ENCODE measurements at regions not wholly inside any gene's neighbourhood (a gene's known extent, or its start where the extent isn't known, plus 50 kb on each side); places are given as distances from the start of the nearest gene placed in this dataset.

DNA sequence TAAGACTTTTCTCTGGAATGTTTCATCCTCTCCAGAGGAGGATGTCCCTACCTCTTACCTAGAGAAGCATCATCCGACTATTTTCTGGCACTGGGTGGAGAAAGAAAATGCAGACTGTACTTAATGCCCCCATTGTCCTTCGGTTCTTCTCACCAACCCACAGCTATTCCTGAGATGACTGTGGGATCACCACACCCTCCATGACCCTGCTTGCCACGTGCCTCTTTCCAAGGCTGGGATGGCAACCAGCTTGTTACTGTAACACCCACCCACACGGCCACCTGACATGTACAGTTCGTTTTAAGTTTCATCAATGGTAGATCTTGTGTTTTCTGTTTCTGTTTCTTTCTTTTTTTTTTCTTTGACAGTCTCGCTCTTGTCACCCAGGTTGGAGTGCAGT, 365.2 kb downstream of the FBXO15 start:
- no peak for DNase-seq

DNA sequence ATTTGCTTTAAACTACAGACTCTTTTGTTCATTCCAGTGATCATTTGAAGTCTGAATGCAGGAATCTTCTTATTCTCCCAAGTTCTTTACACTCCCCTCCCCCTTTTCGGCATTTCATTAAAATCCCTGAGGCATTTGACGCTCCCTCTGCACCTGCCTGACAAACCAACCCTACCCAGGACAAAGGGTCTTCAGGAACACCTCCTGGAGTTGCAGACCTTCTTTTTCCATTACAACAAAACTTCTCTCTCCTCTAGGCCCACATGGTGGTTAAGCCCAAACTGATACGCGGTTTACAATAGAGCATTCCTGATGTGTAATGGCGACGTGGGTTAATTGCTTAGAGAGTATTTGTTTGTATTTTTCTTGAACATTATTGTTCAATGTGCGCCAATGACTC, 367.4 kb downstream of the FBXO15 start:
- no peak for DNase-seq

DNA sequence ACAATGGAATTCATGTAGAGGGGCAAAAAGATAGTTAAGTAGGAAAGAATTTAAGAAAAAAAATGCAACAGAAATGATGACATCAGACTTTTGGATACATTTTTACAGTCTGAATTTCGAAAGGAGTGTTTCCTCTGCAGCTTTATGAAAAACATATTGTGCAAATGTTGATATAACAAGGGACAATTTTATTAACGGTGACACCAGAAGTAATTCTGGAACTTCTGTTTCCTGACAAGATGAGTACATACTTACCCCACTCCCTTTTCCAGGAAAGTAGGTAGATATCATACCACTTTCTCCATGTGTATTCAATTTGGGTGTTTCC, 369.6 kb downstream of the FBXO15 start:
- no peak for DNase-seq

DNA sequence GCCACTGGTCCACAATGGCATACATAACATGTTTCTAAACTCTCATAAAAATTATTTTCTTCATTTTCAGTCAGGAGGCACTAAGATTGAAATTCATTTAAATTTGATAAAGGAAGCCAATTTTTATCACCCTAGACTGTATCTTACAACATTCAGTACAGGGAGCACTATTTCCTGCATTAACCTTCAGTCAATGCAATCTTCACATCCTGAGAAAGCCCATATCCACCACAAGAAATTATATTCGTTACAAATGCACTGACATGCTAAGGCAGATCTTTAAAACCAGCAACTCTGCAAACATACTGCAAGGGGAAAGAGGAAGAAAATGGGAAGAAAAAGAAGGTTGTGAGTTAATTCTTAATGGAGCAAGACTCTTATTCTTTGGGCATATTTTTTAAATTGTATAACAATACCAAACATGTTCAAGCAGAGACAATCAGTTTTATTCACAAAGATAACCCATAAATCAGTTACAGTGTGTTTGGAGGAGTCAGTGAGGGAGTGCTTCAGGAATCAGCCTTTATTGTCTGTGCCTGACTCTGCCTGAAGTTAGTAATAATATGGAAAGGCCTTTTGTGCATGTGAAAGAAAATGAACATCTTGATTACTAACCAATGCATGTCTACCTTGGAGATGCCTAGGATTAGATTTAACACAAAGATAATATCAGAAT, 370.1 kb downstream of the FBXO15 start:
- no peak for DNase-seq

DNA sequence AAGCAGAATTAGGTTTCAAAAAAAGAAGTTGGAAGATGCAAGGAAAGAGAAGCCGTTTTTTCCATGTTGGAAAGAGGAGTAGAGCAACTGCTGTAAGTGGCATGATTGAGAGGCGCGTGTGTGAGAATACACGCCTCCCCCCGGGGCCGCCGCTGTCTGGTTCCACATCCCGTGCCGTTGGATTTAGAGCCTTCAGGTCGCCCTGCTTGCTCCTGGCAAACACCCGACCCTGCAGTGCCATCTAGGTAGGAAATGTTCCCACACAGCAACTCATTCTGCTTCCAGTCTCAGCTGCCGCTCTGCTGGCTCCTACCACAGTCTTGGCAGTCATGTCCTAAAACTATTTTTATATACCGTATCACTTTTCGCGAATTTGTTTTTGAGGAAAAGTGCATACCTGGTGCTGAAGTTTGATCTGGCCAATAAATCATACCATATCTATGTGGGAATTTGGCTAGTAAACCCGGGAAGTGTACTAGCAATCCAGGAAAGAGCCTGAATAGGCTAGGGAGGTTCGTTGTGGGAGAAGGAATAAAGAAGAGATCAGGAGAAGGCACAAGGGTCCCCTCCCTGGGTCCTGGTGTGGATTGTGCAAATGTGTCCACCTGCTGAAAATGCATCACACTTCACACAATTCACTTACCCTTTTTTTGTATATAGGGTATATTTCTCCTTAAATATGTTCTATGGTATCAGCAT, 372.7 kb downstream of the FBXO15 start:
- no peak for DNase-seq

DNA sequence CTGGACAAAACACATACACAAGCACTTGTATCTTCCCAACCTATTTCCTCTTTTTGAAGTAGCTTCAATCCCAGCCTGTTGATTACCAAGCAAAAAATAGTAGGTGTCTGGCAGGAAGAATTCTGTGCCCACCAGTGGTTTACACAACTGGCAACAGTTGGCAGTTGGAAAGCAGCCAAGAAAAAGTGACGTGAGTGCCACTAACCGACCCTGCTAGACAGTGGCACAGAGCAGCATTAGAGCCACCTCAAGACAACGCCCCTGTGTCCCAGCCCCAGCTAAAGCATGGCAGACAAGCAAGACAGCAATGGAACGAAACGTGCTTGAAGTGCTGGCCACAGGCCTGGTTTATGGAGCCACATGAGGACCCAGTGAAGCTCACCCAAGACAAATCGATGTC, 379.6 kb downstream of the FBXO15 start:
- no peak for DNase-seq

DNA sequence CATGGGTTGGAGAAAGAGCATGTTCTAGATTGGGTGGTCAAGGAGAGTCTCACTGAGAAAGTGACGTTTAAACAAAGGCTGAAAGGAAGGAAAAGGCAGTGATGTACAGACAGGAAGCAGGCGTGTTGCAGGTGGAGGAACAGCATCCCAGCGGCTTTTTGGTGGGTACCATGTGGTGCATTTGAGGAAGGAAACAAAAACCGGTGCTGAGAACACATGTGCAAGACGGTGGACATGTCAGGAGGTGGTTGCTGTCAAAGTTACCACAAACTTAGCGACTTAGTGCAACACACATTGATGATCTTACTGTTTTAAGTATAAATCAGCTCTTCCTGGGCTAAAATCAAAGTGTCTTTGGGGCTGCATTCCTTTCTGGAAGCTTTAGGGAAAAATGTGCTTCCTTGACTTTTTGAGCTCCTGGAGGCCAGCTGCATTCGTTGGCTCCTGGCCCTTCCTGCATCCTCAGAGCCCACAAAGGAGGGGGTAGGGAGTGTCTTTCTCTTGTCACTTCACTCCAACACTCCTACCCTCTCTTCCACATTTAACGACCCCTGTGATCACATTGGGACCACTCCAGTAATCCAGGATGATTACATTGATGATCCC, 380.6 kb downstream of the FBXO15 start:
- no peak for DNase-seq

DNA sequence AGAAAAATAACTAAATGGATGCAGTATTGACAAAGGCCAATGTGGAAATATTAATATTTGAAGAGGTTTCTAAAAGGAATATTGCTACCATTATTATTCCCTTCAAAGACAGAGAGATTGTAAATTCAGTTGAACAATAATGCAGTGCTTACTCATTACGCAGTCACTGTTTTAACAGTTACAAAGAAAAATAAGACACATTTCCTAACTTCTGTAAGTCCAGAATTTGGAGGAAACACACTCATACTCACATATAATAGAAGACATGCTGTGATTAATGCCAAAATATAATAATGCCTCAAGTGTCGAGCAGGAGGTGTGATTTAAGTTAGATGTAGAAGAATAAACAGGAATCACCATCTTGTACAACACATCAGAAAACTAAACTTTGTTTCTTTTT, 389.2 kb downstream of the FBXO15 start:
- no peak for DNase-seq

DNA sequence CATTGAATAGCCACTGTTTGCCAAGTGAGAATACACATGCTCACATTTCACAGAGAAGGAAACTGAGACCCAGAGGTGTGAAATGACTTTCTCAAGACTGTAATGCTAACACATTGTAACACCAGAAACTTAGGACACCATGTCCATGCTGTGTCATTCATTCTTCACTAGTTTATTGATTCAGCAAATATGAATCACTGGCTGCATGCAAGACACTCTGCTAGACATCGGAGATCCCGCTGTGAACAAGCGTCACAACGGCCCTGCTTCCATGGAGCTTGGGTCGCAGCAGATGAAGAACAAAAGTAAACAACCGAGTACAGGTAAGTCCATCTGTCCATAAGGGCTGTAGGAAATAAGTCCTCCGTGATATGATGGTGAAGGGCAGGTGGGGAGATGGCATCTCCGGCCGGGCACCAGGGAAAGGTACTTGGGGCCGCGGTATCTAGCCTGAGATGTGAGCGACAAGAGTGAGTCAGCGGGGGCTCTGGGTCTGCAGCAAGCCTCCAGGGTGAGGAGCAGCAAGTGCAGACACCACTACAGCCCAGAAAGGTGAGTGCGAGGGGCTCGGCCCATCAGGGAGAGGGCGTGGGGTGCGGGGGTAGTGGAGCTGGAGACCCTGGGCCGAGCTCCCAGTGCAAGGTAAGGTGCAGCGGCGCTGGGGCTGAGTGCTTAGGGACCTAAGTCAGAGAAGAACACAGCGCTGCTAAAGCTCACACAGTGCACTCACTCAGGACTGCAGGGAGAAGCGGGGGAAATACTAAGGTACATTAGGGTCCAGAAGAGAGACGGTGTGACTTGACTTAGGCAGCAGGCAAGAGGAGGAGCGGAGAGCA, 391.2 kb downstream of the FBXO15 start:
- DNase-seq = no peak

DNA sequence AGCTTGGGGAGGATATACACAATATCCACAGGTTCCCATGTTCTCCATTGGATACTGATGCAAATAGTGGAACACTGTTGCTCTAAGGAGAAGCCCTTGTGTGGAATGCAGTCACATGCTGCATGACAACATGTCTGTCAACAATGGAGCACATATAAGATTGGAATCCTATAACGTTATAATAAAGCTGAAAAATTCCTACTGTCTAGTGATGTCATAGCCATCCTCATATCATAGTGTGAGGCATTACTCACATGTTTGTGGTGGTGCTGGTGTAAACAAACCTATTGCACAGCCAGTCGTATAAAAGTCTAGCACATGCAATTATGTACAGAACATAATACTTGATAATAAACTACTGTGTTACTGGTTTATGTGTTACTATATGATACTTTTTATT, 394.7 kb downstream of the FBXO15 start:
- DNase-seq = no peak

DNA sequence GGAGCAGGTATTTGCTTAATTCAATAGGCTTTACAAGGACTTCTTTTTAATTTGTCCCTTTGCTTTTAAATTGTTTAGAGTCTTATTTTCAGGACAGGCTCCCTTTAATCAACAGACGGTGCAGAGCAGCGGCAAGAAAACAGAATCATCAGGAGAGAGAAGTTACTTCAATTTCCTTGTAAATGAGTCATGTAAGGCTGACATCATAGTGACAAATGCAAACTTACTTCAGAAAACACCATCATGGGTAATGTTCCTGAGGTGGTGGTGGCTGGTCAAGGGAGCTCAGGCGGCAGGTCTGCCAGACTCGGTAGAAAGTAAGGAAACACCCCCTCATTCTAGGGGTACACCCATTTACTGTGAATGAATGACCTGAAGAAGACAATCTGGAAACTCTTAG, 395.1 kb downstream of the FBXO15 start:
- no peak for DNase-seq

DNA sequence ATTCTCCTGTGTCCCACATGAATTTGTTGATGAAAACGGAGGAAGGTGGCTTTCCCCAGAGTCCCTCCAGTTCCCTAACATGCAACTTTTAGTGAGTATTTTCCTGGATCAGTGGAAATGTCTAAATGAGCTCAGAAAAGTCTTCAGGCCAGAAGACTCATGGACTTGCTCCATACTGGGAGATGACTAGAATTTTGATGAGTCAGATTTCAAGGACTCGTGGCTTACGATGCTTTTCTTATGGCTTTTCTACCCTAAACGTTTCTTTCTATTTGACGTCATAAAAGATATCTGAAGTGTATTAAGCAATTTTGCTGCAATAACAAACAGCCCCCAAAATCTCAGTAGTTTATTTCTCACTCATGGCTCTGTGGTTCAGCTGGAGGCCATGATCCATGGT, 397.6 kb downstream of the FBXO15 start:
- DNase-seq = no peak

DNA sequence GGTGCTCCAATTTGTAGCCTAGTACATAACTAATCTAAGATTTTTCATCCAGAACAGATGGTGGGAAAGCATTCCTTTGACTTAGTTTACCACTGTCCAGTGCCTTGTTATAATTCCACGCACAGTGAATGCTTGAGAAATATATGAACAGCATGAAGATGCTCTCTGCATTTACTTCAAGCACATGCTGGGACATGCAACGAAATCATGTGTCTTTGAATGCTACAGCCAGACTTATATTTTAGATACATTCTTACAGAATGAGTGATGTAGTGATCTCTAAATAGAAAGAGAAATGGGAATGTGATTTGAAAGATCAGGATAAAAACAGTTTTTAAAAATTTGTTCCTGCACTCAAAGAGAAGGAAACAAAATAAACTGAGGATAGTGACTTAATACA, 398.3 kb downstream of the FBXO15 start:
- no peak for DNase-seq

DNA sequence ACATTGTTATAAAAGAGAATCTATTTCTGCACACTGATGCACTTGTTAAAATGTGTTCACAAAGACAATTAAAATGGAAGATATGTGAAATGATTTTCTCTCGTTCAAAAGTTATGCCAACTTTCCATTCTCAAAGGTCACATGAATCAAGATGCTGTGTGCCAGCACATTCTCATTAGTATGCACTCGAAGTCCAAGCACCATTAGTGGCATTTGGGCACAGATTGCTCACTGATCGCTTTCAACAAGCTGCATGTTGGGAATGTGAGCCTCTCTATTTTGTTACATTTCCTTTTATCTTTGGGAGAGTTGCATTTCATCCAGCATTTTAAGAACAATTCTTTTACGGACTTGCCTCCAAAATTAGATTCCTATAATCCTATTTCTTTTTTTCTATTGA, 398.9 kb downstream of the FBXO15 start:
- no peak for DNase-seq

DNA sequence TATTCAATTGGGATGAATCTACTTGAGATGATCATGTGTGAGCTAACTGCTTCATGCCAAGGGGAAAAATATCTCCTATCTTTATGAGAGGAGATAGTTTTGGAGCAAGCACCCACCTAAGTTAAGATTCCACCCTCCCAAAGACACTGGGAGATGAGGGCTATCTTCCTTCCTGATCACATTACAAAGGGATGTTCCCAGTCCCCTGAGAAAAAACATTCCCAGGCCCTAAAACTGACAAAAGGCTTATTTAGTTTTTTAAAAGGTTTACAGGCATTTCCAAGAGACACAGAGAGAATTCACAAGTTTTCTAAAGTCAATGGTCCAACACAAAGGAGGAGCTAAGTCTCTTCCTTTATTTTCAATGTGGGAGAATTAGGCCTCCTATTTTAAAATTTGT, 401.5 kb downstream of the FBXO15 start:
- DNase-seq = no peak

DNA sequence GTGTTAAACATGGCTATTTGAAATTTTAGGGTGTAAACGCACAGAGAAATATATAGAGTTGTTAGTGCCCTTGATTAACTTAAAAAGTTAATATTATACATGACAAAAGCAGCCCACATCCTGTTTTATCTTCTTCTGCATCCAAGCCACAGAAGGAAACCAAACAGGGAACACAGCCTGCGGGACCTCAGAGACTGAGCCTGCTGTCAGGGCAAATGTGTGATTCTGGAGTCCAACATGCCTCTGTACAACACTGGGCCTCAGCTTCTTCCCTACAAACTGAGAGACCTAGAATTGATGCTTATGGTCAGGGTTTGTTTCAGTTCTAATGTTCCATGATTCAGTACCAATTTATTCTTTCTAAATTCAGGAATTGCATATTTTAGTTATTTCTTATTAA, 404.7 kb downstream of the FBXO15 start:
- DNase-seq = no peak

DNA sequence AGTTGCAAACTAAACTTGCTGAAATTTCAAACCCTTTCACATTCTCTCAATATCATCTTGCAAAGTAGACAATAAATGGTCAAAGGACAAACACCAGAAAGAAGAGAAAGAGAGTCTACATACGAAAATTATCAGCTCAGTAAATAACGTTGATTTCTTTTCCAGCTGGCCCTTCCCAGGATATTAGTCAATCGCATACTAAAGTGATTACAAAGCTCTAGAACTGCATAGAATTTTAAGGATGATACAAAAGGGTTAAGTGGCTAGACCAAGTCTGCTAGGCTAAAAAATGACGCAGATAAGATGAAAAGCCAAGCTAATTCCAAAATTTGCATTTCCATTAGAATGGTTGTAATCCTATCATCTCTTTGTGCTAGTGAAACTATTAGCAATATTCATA, 405.7 kb downstream of the FBXO15 start:
- no peak for DNase-seq

DNA sequence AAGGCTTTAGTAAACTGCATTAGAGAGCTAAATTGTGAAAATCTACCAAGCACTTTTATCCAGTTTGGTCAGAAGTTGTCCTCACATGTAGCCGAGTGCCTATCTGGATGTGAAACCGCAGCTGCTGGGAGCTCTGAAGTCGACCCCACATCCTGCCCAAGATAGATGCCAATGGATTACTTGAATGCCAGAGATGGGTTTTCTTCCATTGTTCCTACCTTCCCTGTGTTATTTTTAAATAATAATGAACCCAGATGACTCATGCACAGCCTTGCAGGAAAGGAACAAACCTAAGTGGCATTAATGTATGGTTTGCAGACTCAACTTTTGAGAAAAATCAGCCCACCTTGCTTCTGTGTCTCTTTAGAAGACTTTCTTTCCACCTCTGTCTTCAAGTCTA, 408.5 kb downstream of the FBXO15 start:
- no peak for DNase-seq

DNA sequence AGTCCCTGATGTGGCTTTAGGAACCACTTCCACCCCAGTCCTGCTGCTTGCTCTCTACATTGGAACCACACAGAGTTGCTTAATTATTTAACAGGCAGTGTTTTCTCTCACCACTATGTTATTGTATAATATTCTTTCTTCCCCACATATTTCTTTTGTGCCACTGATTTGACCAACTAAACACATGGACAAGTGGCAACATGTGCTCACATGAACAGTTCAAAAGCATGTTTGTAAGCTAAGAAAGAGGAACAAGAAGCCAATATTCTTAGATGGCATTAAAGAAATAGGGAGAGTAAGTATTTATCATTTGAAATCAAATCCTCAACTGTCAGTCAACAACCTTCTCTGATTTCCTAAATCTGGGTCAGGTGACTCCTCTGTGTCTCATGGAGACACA, 409.6 kb downstream of the FBXO15 start:
- no peak for DNase-seq

DNA sequence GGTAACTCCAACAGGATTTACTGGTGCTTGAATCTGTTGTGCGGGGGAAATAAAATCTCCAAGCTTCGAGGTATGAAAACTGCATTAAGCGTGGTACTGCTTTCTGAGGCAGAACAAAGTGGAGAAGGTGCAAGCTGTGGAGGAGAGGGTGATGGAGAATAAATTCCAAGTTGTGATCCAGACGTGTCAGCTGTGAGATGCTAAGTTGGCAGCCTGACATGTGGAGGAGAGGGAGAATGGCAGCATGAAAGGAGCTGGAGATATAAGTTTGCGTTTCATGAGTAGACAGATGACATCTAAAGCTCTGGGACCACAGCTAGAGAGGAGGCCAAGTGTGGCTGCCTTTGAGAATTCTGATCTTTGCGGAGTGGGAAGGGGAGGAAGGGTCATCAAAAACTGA, 411.8 kb downstream of the FBXO15 start:
- no peak for DNase-seq

DNA sequence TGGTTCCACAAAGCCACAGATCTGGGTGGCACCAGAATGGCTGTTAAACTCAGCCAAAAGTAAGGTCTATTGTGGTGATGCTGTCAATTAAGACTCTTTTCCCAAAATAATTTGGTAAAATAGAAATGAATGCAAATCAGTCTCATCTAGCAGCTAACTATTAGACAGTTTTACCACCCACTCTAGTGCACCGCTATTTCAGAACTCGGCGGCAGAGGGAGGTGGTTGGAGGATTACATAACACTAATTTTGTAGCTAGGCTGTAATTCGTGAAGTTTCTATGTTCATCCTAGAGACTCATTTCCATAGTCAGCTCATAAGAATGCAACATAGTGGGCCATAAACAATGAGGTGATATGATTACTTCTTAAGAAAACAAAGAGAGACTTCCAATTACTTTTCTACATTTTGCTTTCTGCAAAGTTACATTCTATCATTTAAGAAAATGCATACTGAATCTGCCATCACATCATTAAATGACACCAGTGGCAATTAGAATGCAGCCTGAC, 413.8 kb downstream of the FBXO15 start:
- no peak for DNase-seq

DNA sequence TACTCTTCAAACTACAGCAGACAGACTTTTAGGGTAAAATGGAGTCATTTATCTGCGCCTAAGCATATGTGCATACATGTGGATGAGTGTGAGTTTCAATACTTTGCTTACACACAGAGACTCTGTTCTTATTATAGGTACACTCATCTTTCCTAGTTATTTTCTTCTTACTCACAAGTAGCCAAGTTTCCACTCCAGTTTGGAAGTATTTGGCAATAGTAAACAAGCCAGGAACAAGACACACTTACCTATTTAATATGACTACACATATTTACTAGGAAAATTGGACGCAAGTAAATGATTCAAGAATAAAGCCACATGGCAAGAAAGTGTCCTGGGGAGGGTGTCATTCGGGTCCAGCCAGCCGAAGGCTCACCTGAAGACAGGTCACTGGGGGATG, 414.3 kb downstream of the FBXO15 start:
- no peak for DNase-seq

DNA sequence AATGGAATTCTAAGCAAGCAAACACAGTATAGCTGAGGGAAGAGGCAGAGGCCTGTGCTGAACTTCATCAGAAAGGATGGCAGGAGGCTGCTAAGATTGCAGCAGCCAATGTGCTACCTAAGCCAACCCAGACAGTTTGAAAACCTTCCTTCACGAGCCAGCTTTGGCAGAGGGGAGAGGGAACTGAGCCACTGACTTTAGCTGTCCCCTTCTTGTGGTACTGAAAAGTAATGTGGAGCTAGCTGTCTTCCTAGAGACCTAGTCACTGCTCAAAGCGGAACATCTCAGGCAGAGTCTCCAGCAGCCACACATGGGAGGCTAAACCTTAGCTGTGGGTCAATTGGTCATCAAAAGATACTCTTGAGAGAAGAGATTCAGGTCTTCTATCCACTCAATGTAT, 419.0 kb downstream of the FBXO15 start:
- DNase-seq = no peak

DNA sequence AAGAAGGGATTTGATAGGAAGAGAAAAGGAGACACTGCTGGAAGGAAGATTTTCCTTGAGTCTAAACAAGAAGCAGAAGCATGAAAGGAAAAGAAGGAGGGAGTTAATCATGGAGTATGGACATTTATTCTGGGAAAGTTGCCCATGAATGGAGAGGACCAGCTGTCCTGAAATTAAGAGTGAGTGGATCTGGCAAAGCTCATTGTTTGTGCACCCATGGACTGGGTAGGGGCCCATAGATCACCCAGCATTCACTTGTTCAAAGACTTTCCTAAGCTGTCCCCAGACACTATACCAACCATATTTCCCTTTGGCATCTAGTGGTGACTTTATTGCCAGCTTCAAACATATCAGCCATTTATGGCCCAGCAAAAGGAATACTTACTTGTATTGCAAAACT, 422.7 kb downstream of the FBXO15 start:
- no peak for DNase-seq

Measured in CD4-positive, alpha-beta T cell treated with Interleukin-12 subunit alpha and Interleukin-12 subunit beta, for 1 hour (primary cell).